ENCODE measurements at regions not wholly inside any gene's neighbourhood (a gene's known extent, or its start where the extent isn't known, plus 50 kb on each side); places are given as distances from the start of the nearest gene placed in this dataset.
A peak's percentile ranks its signal among the peaks of the same experiment; 100 is the strongest.
"Not testable (repeated sequence)": the region's sequence is repeated elsewhere in the genome, so short reads cannot be mapped to it uniquely, and the experiment has no call there.

DNA sequence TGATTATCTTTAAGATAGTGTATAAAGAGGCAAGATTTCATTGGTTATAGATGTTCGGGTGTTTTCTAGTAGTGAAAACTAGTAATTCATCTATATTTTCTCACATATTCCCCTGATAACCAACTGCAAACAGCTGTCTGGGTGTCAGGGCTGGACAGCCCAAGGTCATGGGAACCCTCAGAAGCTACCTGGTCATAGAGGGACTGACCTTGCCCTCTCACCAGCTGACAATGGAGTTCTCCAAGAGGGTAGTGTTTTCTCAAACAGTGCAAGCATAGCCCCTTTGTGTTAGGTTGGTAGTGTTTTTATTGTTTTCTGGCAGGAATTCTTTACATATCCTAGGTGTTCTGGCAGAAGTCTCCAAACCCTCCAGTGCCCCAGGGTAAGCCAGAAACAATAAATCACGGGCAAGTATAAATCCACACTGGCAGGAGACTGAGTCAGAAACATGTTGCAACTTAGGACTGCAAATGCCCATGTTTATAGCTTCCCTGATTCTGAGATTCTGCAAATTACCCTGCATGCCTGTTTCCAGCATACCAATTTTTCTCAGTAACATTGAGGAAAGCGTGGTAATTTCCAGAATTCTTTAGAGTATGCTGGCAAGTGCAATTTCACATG, 82.8 kb upstream of the ATP1A1 start:
- Mint-ChIP-seq H3K27ac (no peak overlapping the region), H3K27me3 (no peaks in the 10 kb centered on the region), H3K9me3 (peaks cover 0 to 5% of the 10 kb centered on the region in 2 donors), H3K4me3 (no peak overlapping the region), H3K4me1 (no peaks in the 10 kb centered on the region)
- DNase-seq (no peak), ATAC-seq (no peak)

DNA sequence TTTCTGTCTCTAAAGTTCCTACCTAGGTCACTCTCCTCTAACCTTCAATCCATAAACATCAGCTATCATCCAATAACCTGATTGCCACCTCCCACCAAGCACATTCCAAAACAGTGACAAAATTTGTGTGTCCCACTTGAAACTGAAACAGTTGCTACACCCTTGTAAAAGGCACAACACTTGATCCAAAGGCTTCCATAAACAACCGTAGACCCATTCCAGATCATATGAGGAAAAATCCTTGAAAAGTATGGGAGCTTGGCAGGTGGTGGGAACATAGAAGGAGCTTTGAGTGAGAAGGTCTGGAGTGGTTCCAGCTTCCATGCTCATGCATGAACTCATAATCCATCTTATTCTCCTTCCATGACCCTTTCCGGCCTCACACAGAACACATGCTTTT, 82.0 kb upstream of the ATP1A1 start:
- H3K4me3 Mint-ChIP-seq, result no peak overlapping the region
- DNase-seq, result no peak
- no peak for ATAC-seq
- no peaks in the 10 kb centered on the region for H3K27me3 Mint-ChIP-seq
- H3K9me3 Mint-ChIP-seq, result peaks cover 0 to 5% of the 10 kb centered on the region in 2 donors
- no peaks in the 10 kb centered on the region for H3K4me1 Mint-ChIP-seq
- no peak overlapping the region for H3K27ac Mint-ChIP-seq

DNA sequence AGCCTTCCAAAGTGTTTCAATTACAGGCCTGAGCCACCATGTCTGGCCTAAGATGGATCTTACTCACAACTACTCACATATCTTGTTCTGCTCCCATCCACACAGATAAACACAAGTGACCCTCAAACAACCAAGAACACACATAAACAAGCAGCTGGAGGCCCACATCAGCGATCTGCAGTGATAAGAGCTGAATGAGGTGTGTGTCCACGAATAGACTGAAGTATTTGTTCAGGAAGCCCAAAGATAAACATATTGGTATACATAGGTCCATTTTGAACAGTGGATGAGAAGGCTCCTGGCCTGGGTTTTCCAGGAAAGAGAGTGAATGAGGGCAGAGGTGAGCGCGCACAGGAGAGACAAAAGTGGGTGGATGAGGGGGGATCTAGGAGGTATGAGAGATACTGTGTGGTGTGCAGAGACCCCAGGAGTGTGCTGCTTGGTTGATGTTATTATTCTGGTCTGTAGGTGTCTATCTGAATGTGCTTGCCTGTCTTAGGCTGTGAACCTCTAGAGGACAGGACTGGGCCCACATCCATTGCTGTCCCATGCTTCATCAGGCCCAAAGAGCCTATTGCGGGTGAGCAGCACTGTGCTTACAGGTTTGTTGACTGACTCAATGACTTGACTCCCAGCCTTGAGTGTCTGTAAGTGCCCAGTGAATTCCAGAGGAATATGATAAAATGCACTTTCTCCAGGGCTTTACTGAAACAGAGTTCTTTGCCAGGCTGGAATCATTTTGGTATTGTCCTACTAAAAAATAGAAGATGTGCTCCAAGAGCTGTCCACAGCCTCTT, 79.9 kb upstream of the ATP1A1 start:
- Mint-ChIP-seq H3K27me3 (no peaks in the 10 kb centered on the region), H3K4me3 (no peak overlapping the region), H3K4me1 (no peaks in the 10 kb centered on the region), H3K27ac (no peak overlapping the region), H3K9me3 (peaks cover 0 to 5% of the 10 kb centered on the region in 2 donors)
- ATAC-seq, result no peak
- DNase-seq, result no peak

DNA sequence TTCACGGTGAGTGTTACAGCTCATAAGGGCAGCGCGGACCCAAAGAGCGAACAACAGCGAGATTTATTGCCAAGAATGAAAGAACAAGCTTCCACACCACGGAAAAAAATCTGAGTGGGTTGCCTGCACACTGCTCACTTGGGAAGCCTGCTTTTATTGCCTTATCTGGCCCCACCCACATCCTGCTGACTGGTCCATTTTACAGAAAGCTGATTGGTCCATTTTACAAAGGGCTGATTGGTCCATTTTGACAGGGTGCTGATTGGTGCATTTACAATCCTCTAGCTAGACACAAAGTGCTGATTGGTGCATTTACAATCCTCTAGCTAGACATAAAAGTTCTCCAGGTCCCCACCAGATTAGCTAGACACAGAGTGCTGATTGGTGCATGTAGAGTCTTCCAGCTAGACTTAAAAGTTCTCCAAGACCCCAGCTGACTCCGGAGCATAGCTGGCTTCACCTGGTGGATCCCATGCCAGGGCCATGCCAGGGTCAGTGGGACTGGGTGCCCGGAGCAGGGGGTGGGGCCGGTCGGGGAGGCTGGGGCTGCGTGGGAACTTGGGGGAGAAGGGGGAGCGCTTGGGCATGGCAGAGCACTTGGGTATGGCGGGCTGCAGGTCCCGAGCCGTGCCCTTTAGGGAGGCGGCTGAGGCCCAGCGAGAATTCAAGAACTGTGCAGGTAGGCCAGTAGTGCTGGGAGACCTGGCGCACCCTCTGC, 75.4 kb upstream of the ATP1A1 start:
- no peaks in the 10 kb centered on the region for H3K4me1 Mint-ChIP-seq
- H3K9me3 Mint-ChIP-seq, result no peaks in the 10 kb centered on the region
- no peaks in the 10 kb centered on the region for H3K27me3 Mint-ChIP-seq
- ATAC-seq (peak; percentile 35), DNase-seq (no peak)
- H3K27ac Mint-ChIP-seq, result no peak overlapping the region
- H3K4me3 Mint-ChIP-seq, result no peak overlapping the region

DNA sequence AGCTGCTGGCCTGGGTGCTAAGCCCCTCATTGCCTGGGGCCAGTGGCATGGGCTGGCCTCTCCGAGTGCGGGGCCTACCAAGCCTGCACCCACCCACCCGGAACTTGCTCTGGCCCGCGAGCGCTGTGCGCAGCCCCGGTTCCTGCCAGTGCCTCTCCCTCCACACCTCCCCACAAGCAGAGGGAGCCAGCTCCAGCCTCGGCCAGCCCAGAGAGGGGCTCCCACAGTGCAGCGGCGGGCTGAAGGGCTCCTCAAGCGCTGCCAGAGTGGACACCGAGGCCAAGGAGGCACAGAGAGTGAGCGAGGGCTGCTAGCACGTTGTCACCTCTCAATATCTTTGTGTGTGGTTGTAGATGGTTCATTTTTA, 74.8 kb upstream of the ATP1A1 start:
- DNase-seq, H3K27me3 Mint-ChIP-seq, H3K9me3 Mint-ChIP-seq, H3K27ac Mint-ChIP-seq, ATAC-seq, H3K4me3 Mint-ChIP-seq, H3K4me1 Mint-ChIP-seq: not testable (repeated sequence)

DNA sequence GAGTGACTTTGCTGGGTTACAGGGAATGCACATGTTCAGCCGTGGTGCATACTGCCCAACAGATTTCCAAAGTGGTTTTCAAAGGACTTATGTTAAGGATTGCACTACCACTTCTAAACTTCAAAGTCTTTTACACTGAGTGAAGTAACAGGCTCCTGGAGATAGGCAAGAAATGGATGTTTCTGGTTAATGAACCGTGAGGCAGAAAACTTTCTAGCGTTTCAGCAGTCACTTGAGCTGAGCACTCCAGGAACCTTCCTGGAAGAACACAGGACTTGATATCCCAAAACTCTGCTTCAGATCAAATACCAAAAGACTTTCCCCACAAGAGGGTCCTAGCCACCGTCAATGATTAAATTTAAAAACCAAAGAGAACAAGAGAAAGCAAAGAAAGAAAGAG, 74.3 kb upstream of the ATP1A1 start:
- H3K9me3 Mint-ChIP-seq, result no peaks in the 10 kb centered on the region
- no peak for DNase-seq
- H3K4me3 Mint-ChIP-seq, result no peak overlapping the region
- H3K4me1 Mint-ChIP-seq, result no peaks in the 10 kb centered on the region
- no peaks in the 10 kb centered on the region for H3K27me3 Mint-ChIP-seq
- no peak overlapping the region for H3K27ac Mint-ChIP-seq
- ATAC-seq, result no peak

DNA sequence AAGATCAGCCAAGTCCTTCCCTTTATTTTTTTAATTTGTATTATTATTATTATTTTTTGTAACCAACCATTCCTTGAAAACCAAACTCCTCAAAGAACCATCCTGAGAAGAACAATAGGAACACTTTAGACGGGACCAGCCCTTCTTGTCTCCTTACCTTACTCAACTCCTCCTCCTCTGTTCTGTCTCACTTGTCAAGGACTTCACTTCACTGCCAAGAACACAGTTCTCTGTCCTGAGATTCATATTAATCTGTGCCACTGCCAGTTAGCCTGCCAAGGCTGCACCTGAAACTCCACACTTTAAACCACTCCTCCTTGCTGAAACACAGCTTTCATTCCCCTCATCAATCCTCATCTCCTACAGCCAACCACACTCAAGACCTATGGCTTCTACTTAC, 73.8 kb upstream of the ATP1A1 start:
- no peak overlapping the region for H3K4me3 Mint-ChIP-seq

DNA sequence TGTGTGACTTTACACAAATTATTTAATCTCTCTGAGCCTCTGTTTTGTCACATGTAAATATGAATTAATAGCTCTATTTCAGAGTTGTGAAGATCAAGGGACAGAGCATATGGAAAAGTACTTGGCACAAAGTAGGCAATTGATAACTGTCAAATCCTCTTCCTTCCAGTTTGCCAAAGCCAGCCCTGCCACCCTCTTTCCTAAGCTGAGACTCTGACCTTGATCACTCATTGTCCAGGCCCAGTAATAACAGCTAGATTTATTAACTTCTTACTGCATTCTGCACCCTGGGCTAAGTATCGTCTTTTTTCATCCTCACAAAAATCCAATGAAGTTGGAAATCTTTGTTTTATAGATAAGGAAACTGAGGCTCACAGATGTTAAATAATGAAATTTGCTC, 70.8 kb upstream of the ATP1A1 start:
- Mint-ChIP-seq H3K9me3 (no peaks in the 10 kb centered on the region), H3K4me1 (no peaks in the 10 kb centered on the region), H3K27ac (no peak overlapping the region), H3K4me3 (no peak overlapping the region), H3K27me3 (no peaks in the 10 kb centered on the region)
- no peak for ATAC-seq
- no peak for DNase-seq

More for the DNA sequence above, 73.8 kb upstream of the ATP1A1 start:
- no peaks in the 10 kb centered on the region for H3K4me1 Mint-ChIP-seq
- no peaks in the 10 kb centered on the region for H3K9me3 Mint-ChIP-seq
- ATAC-seq (no peak), DNase-seq (no peak)
- H3K27me3 Mint-ChIP-seq, result no peaks in the 10 kb centered on the region
- no peak overlapping the region for H3K27ac Mint-ChIP-seq

DNA sequence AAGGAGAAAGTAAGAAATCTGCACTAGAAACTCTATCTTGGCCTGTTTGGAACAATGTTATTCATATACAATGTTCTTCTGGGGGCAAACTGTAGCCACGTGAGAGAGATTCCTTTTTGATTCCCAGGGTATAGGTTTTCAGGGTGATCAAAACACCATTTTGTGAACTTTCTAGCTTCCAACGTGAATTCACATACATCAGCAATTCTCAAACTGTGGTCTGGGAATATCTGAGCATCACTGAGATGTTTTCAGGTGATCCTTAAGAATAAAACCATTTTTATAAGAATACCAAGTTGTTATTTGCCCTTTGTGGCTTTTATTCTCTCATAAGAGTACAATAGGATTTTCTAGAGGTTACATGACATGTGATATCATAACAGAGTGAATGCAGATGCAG, 66.9 kb upstream of the ATP1A1 start:
- no peak overlapping the region for H3K27ac Mint-ChIP-seq
- H3K4me3 Mint-ChIP-seq, result no peak overlapping the region
- no peak for DNase-seq

DNA sequence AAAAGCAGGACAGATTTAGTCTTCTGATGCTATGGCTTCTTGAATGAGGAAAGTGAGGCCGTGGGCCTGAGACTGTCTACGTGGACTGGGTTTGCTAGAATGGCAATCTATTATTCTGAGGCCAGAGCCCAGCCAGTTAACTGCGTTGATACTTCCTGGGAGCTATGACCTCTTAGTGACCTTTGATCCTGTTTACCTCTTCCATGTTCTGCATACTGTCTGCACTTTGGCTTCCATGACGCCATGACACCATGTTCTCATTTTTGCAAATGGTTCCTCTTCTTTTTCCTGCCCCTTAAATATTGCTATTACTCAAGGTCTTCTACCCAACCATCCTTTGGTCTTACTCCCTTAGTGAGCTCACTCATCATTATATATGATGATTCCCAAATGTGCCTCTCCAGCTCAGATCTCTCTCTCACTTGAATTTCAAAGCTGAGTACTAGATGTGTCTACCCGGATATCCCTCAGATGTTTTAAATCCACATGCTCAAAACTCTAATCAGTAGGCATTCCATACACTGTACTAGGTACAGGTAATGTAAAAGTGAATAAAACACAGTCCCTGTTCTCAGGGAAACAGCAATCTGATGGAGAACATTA, 66.1 kb upstream of the ATP1A1 start:
- H3K9me3 Mint-ChIP-seq, result no peaks in the 10 kb centered on the region
- DNase-seq, result no peak

More for the DNA sequence above, 66.9 kb upstream of the ATP1A1 start:
- Mint-ChIP-seq H3K9me3 (no peaks in the 10 kb centered on the region), H3K27me3 (no peaks in the 10 kb centered on the region), H3K4me1 (no peaks in the 10 kb centered on the region)
- ATAC-seq, result no peak

DNA sequence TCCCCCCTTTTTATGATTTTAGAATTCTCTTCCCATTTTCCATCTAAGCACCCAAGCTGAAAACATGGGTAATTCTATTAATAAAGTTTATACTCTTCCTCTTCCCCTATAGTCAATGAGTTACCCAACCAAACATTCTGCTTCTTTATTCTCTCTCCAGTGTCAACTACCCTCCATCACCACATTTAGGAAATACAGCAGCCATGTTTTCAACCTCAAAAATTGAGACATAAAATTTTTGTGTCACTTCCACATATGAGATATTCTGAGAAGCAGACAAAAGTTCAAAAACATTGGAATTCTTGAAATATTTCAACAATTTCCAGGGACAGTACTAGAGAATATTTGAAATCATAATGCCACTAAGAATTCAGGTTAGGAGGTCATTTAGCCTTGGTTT, 64.8 kb upstream of the ATP1A1 start:
- ATAC-seq (no peak), DNase-seq (no peak)
- Mint-ChIP-seq H3K4me1 (no peaks in the 10 kb centered on the region), H3K9me3 (no peaks in the 10 kb centered on the region), H3K27ac (no peak overlapping the region), H3K27me3 (no peaks in the 10 kb centered on the region), H3K4me3 (no peak overlapping the region)

More for the DNA sequence above, 66.1 kb upstream of the ATP1A1 start:
- Mint-ChIP-seq H3K4me3 (no peak overlapping the region), H3K4me1 (no peaks in the 10 kb centered on the region), H3K27ac (no peak overlapping the region), H3K27me3 (no peaks in the 10 kb centered on the region)
- ATAC-seq, result no peak

DNA sequence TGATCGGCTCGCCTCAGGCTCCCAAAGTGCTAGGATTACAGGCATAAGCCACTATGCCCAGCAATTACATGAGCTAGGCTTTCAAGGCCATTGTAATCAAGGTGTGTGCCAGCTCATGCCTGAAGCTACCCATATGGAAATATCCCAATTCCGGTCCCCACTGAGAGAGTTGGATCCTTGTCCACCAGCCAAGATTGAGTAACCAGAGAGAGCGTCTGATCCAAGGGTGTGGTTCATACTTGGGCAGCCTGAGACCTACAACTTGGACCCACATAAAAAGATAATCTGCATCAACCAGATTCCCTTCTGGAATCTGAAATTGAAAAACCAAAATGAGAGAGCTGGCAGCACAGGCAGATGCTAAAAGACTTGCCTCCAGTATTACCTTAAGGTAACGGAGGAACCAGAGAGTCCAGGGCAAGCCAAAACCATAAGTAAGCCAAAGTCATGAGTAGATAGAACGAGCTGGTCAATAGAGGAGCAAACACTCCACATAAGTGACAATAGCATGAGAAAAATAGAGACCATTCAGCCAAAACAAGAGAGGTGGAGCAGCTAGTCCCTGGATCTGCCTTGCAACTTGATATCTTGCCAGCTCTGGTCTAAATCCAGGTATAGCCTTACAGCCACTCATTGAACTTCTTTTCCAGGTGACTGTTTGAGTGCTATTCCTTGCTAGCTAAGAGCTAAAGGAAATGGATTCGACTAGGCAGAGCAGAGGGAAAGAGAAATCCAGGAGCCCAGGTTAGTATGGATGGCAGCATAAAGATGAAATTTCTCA, 63.8 kb upstream of the ATP1A1 start:
- H3K9me3 Mint-ChIP-seq, result no peaks in the 10 kb centered on the region
- ATAC-seq, result no peak
- no peaks in the 10 kb centered on the region for H3K27me3 Mint-ChIP-seq
- no peak for DNase-seq
- no peak overlapping the region for H3K27ac Mint-ChIP-seq
- no peaks in the 10 kb centered on the region for H3K4me1 Mint-ChIP-seq
- no peak overlapping the region for H3K4me3 Mint-ChIP-seq

DNA sequence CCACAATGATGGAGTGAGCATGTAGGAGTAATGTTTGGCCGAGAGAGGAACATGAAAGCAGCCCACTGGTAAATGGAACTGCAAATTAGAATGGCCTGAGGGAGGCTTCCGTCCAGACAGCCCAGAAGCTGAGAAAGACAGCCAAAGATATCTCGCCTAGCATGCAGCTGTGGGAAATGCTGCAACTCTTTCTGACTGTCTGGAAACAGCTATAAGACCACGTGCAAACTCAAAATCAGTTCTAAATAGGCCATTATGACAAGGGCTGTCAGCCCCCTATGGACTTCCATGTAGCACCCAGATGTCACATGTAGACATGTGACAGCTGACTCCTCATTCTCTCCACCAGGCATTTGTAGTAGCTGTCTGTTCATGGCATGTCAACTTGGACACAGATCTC, 62.9 kb upstream of the ATP1A1 start:
- no peaks in the 10 kb centered on the region for H3K4me1 Mint-ChIP-seq
- H3K27ac Mint-ChIP-seq, result no peak overlapping the region
- DNase-seq, result no peak
- H3K9me3 Mint-ChIP-seq, result no peaks in the 10 kb centered on the region
- no peak for ATAC-seq
- H3K27me3 Mint-ChIP-seq, result no peaks in the 10 kb centered on the region
- H3K4me3 Mint-ChIP-seq, result no peak overlapping the region

DNA sequence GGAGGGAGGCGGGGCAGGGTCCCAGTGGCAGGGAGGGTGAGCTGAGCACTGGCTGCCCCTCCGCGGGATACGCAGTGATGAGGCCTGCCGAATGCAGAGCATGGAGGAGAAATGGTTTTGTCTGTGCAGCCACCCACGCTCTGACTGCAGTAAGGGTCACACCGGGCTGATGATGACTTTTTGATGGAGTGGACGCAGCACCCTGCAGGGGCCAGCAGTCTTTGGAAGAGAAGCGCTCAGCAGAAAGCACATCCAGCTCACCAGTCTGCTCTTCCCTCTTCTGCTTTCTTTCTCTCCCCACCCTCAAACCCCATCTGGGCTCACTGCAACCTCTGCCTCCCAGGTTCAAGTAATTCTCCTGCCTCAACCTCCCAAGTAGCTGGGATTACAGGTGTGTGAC, 61.9 kb upstream of the ATP1A1 start:
- H3K27me3 Mint-ChIP-seq, result no peaks in the 10 kb centered on the region
- no peaks in the 10 kb centered on the region for H3K9me3 Mint-ChIP-seq
- no peak overlapping the region for H3K4me3 Mint-ChIP-seq
- ATAC-seq (no peak), DNase-seq (no peak)
- H3K27ac Mint-ChIP-seq, result no peak overlapping the region
- H3K4me1 Mint-ChIP-seq, result no peaks in the 10 kb centered on the region
